ENCODE measurements at regions not wholly inside any gene's neighbourhood (a gene's known extent, or its start where the extent isn't known, plus 50 kb on each side); places are given as distances from the start of the nearest gene placed in this dataset.
"Not testable (repeated sequence)": the region's sequence is repeated elsewhere in the genome, so short reads cannot be mapped to it uniquely, and the experiment has no call there.

DNA sequence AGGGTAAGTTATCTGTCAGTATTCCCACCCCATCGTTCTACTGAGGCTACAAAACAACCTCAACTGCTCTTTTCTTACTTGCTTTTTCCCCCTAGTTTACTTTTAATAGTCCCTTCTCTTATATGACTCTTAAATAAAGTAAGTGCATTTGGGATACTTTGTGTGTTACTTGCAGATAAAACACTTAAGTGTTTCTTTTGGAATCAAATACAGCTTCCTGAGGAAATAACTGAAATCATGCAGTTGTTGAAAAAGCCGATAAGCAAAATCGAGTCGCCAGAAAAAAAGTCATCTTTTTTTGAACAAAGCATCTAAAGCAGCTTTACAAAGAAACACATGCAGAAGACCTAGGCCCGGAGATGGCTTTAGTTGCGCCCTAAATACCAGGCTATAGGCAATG, 53.5 kb upstream of the EPB41L4A start:
- intact Hi-C loops (cut with micrococcal nuclease), result no loop called here

DNA sequence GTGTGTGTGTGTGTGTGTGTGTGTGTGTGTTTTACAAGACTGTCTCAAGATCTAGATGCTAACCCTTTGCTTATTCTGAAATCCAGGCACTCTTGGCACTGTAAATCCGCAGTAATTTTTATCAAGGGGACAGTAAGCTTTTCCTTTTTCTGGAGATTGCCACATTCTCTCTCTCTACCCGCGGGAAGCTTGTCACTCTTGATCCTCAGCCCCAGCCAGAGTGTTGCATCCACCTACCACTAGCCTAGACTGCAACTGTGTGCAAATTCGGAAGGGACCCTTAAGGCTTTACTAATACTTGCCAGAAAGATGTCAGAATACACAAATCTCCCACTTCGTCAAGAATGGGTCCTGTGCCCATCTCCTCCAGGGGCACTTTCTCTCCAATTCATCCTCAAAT, 54.9 kb upstream of the EPB41L4A start:
- intact Hi-C loops (cut with micrococcal nuclease), result no loop called here

DNA sequence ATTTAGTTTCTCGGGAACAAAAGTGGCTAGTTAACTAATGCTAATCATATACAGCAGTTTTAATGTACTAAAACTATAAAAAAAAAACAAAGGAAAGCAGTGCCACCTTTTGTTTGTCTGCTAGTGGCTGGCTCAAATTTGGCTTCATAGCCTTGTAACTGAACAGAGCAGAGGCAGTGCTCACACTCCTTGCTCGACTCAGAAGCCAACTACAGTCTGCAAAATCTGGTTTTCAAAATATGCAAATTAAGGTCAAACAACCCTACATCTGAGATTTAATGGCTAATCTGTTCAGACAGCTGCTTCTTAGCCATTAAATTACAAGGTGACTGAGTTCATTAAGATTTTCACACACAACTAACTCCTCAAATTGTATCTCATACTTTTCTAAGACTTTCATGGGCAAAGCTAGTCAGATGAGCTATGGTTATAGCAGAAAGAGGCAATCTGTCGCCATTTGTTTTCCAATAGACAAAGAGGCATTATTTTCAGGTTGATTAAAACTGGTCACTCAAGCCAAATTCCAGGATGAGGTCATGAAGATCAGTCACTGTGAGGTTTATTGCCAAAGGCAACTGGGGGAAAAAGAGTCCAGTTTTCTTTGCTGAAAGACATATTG, 56.8 kb upstream of the EPB41L4A start:
- intact Hi-C loops (cut with micrococcal nuclease), result no loop called here

DNA sequence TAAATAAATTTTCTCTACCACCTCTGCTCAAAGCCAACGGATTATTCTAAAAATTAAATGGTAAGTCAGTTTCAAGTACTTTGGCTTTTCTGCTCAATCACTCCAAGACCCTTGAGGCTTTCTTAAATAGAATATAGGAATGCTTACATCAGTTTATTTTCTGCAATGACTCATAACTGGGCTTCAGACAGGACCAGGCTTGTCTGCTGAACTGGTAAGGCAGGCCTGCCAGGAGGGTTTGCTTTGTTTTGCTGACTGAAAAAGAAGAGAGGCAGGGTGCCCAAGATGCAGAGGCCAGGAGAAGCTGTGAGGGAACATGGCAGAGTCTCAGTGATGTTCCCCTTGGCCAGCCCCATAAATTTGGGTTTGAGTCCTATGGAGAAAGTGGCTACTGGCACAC, 60.3 kb upstream of the EPB41L4A start:
- intact Hi-C loops (cut with micrococcal nuclease), result no loop called here

DNA sequence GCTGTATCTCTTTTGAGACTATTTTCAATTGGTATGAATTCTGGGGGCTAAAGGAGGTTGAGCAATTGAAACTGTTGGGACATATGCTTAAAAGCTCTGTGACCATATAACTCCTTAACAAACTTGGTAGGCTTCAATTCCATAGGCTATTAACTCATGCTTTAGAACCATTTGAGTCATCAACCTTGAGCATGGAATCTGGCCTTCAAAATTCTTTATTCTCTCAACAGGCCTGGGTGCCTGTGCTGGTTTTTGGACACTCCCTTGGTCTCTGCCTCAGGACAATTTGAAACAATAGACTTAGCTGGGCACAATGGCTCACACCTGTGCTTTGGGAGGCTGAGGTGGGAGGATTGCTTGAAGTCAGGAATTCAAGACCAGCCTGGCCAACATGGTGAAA, 61.4 kb upstream of the EPB41L4A start:
- intact Hi-C loops (cut with micrococcal nuclease), result no loop called here

DNA sequence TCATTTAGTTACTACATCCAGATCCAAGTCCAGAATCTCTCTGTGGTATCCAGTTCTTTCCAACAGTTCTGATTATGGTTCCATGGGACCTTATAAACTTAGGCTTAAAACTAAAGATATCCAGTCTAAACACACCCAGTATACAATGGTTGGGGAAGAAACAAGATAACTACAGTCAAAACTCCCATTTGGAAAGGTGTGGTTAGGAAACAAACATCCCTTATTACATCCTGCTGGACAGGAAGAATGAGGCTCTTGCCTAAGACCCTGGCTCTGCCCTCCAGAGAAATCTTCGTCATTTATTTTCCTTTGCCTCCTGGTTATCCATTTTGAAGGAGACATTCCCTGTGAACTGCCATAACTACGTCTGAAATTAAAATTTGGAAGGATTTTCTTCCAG, 64.6 kb upstream of the EPB41L4A start:
- intact Hi-C loops (cut with micrococcal nuclease), result no loop called here

DNA sequence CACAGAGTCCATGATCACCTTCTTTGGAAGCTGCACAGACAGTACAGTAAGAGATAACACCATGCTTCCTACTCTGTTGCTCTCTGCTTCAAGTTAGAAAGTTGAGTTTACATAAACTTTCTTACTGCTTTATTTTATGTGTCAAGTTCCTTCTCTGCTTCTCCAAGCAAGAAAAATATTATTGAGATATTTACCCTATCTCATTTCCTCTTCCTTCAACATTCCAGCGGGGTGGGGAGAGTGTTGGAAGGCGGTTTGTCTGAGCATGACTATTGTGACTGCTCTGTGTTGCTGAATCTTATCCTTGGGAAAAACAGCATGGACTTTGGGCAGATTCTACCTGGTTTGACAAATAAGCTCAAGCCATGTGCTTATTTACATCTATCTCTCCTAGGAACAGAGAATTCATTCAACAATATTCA, 66.9 kb upstream of the EPB41L4A start:
- intact Hi-C loops (cut with micrococcal nuclease), result no loop called here

DNA sequence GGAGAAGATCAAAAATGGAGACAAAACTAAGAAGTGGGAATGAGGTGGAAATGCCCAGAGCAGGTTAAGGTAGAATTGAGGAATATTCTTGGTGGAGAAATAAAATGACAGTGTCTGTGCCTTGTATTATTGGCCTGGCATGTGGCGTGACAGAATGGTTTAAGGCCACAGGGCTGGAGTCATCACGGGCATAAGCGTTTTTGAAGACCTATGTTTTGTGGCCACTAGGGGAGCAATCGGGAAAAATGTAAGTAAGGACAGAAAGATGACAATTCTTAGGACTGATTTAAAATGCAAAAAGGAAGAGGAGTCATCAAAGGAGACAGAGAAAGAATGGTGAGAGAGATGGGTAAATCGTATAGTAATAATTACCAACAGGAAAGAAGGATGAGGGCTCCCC, 72.2 kb upstream of the EPB41L4A start:
- intact Hi-C loops (cut with micrococcal nuclease), result no loop called here

DNA sequence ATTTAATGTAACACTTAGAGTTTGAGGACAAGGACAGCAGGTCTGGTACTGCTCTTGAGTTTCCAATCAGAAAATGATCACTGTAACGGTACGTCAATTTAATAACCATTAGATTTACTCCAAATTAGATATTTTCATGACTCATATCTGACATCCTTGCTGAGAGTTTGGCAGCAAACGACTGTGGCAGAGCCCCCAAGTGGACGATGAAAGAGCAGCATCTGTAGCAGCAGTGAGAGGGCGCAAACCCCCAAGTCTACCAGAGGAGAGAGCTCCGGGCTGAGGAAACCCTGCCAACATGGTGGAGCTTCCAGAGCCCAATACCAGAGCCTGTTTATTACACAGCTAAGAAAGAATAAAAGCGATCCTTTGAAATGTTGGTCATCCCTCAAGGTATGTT, 73.2 kb upstream of the EPB41L4A start:
- intact Hi-C loops (cut with micrococcal nuclease), result no loop called here

DNA sequence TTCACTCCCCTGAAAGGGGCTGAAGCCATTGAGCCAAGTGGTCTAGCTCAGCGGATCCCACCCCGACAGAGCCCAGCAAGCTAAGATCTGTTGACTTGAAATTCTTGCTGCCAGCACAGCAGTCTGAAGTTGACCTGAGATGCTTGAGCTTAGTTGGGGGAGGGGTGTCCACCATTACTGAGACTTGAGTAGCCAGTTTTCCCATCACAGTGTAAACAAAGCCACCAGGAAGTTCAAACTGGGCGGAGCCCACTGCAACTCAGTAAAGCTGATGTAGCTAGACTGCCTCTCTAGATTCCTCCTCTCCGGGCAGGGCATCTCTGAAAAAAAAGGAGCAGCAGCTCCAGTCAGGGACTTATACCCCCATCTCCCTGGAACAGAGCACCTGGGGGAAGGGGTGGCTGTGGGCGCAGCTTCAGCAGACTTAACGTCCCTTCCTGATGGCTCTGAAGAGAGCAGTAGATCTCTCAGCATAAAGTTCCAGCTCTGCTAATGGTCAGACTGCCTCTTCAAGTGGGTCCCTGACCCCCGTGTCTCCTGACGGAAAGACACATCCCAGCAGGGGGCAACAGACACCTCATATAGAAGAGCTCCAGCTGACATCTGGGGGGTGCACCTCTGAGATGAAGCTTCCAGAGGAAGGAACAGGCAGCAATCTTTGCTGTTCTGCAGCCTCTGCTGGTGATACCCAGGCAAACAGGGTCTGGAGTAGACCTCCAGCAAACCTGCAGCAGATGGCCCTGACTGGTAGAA, 84.8 kb upstream of the EPB41L4A start:
- intact Hi-C loops (cut with micrococcal nuclease), result not testable (repeated sequence)

DNA sequence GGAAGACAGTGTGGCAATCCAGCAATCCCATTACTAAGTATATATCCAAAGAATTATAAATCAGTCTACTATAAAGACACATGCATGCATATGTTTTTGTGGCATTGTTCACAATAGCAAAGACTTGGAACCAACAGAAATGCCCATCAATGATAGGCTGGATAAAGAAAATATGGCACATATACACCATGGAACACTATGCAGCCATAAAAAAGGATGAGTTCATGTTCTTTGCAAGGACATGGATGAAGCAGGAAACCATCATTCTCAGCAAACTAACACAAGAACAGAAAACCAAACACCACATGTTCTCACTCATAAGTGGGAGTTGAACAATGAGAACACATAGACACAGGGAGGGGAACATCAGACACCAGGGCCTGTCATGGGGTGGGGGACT, 90.0 kb upstream of the EPB41L4A start:
- intact Hi-C loops (cut with micrococcal nuclease), result not testable (repeated sequence)

DNA sequence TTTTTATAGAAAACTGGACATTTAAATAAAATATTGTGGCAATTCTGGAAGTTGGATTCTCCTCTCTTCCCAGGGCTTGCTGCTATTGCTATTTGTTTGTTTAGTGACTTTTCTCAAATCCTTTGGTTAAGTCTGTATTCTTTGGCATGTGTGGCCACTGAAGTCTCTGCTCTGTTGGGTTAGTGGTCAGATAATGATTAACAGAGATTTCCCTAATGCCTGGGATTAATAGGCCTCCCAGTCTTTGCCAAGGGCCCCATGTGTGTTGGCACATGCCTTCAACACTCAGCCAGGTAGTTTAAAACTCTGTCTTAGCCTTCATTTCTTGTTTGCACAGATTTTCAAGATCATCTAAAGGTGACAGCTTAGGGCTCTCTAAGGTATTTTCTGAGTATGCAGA, 92.8 kb upstream of the EPB41L4A start:
- intact Hi-C loops (cut with micrococcal nuclease), result no loop called here

DNA sequence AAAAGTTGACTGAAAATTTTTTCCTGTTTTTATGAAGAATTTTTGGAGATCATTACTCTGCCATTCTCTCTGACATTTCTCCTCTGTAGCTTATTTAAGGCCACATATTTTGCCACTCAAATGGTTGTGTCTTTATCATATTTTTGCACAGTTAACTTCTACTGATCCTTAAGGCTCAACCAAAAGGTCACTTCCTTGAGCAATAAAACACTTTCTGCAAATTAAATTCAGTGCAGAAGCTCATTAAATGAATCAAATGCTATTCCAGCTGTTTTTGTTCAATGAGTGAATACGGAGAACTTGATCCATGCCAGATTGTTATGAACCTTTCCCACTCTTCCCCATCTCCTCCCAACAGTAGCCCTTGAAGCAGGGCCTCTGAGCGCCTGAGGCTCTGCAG, 93.8 kb upstream of the EPB41L4A start:
- intact Hi-C loops (cut with micrococcal nuclease), result no loop called here

DNA sequence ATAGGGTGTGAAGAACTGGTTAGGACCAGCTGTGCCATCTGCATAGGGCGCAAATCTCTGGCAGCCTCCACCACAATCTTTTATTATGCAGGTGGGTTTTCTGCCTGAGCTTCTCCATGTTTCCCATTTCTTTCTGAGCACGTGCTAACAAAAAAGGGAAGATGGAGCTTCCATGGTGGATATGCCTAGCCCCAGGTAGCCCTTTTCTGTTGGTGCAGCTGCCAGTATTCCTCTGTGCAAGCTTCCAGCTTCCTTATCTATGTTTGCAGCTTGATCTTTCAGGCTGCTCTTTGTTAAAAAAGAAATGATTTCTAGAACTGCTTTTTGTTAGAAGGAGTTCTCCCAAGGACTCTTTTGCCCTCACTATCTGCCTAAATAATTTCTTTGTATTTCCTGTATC, 95.0 kb upstream of the EPB41L4A start:
- intact Hi-C loops (cut with micrococcal nuclease), result no loop called here

DNA sequence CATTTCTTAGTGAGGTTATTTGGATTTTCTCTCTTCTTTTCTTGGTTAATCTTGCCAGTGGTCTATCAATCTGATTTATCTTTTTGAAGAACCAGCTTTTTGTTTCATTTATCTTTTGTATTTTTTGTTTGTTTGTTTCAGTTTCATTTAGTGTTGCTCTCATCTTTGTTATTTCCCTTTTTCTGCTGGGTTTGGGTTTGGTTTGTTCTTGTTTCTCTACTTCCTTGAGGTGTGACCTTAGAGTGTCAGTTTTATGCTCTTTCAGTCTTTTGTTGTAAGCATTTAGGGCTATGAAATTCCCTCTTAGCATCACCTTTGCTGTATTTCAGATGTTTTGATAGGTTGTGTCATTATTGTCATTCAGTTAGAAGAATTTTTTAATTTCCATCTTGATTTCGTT, 101.4 kb upstream of the EPB41L4A start:
- intact Hi-C loops (cut with micrococcal nuclease), result not testable (repeated sequence)

DNA sequence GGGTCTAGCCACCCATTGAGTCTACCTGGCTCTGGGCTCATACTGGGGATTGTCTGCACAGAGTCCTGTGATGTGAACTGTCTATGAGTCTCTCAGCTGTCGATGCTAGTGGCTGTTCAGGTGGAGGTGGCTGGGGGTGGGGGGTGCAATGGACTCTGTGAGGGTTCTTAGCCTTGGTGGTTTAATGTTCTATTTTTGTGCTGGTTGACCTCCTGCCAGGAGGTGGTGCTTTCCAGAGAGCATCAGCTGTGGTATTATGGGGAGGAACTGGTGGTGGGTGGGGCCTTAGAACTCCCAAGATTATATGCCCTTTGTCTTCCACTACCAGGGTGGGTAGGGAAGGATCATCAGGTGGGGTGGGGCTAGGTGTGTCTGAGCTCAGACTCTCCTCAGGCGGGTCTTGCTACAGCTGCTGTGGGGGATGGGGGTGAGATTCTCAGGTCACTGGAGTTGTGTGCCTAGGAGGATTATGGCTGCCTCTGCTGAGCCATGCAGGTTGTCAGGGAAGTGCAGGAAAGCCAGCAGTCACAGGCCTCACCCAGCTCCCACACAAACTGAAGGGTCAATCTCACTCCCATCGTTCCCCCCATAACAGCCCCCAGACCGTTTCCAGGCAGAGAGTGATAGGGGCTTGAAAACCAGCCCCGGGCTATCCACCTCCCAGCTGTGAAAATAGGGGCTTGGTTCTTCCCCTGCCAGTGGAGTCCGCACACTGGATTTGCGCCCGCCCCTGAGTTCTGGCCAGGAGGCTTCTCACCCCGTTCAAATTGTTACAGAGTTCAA, 104.0 kb upstream of the EPB41L4A start:
- intact Hi-C loops (cut with micrococcal nuclease), result not testable (repeated sequence)

DNA sequence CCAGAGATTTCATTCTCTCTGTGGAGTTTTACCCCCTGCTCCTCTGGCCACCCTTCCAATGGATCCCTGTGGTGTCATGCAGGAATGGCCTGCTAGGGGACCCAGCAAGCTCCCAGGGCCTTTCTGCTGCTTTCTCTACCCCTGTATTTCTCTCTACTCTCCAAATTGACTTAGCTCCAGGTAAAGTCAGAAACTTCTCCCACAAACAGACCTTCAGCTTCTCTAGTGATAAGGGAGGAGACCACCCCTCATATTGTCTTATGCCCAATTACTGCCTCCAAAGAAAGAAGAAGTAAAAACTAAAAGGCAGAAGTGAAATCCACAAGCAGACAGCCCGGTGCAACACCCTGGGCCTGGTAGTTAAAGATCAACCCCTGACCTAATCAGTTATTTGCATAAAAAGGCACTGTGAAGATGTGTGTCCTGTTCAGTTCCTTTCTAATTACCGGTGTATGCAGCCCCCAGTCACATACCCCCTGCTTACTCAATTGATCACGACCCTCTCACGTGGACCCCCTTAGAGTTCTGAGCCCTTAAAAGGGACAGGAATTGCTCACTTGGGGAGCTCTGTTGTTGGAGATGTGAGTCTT, 104.7 kb upstream of the EPB41L4A start:
- intact Hi-C loops (cut with micrococcal nuclease), result not testable (repeated sequence)

DNA sequence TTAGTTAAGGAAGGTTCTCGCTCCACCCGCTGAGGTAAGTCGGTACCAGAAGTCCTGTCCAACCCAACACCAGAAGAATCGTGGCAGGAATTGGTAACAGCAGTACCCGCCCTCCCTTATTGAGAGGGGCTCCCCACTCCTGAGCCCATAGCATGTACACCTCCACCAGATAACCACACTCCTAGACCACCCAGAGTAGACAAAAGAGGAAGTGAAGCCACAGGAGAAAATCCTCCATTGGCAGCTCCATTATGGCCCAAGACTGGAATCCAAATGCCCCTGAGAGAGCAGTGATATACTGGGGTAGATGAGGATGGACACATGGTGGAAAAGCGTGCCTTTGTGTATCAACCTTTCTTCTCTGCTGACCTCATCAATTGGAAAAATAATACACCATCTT, 106.1 kb upstream of the EPB41L4A start:
- intact Hi-C loops (cut with micrococcal nuclease), result no loop called here

DNA sequence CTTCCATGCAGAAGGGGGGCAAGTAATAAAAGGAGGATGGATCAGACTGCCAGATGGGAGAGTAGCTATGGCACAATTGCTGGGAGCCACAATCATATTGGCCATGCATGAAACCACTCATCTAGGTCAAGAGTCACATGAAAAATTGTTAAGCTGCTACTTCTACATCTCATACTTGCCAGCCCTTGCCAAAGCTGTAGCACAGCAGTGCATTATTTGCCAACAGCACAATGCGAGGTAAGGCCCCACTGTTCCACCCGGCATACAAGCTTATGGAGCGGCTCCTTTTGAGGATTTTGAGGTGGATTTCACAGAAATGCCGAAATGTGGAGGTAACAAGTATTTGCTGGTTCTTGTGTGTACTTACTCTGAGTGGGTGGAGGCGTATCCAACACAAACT, 109.9 kb upstream of the EPB41L4A start:
- intact Hi-C loops (cut with micrococcal nuclease), result loop anchor here (2.0 kb wide), 1 partner anchor 354 kb away; no protein-coding TSS in a partner anchor

DNA sequence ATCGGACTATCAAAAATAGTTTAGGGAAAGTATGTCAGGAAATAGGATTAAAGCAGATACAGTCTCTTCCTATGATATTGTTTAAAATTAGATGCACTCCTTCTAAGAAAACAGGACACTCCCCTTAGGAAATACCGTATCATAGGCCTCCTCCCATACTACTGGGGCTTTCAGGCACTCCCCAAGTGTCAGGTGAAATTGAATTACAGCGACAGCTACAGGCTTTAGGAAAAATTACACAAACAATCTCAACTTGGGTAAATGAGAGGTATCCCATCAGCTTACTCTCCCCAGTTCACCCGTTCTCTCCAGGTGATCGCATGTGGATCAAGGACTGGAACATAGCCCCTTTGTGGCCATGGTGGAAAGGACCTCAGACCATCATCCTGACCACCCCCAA, 110.4 kb upstream of the EPB41L4A start:
- intact Hi-C loops (cut with micrococcal nuclease), result loop anchor here (2.0 kb wide), 1 partner anchor 355 kb away; no protein-coding TSS in a partner anchor

DNA sequence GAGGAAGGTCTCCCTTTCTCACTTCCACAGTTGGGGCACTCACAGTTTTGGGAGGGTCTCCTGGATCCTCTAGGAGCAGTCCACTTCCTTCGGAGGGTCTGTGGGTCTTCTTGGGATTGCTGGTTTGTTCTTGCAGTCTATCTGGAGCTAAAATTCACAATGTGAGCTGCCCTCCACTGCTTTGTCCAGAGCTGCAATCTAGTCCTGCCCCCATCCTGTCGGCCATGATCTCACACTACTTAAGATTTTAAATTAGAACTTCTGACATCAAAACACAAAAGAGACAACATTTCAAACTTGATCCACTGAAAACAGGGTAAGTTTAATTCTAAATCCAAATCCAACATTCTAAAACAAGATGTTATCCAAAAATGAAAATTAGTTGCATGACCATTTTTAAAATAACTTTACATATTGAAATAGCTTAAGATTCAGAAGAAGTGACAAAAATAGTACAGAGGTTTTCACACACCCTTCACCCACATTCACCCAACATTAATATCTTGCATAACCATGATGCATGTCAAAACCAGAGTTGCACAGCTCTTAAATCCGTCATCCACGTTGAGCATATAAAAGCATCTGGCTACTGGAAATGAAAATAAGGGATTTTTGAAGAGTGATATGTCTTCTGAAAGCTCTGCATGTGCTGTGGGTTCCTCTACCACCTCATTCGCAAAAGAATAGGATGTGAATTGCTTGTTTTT, 113.7 kb upstream of the EPB41L4A start:
- intact Hi-C loops (cut with micrococcal nuclease), result no loop called here

Data from T-helper 2 cell treated with Interferon-gamma antibody and Interleukin-4, amounts not matched to agents 100 ng/mL and 5 ng/mL, for 36 hours (primary cell).